ENCODE measurements at regions not wholly inside any gene's neighbourhood (a gene's known extent, or its start where the extent isn't known, plus 50 kb on each side); places are given as distances from the start of the nearest gene placed in this dataset.
"Not testable (repeated sequence)": the region's sequence is repeated elsewhere in the genome, so short reads cannot be mapped to it uniquely, and the experiment has no call there.

DNA sequence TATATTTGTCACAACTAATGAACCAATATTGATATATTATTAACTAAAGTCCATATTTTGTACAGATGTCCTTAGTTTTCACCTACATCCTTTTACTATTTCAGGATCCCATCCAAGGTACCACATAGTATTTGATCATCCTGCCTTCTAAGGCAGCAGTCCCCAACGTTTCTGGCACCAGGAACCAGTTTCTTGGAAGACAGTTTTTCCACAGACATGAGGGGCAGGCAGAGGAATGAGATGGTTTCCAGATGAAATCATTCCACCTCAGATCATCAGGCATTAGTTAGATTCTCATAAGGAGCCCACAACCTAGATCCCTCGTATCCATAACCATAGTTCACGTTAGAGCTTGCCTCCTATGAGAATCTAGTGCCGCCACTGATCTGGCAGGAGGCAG is 82.8 kb upstream of the BCL2L14 start:
- WGBS (ENCODE audit: insufficient coverage) = 98% methylated on average over 4 of the region's 4 CpGs
- ChIA-PET POLR2A (no interaction called here), CTCF (no interaction called here)
- Histone ChIP-seq H3K36me3 (ENCODE audit: control insufficient read depth in 4 of 4, insufficient read depth in 4 of 4, low read length in 3 of 4) (no peaks in the 10 kb centered on the region), H3K4me3 (ENCODE audit: control insufficient read depth in 1 of 7, extremely low read depth in 1 of 7, insufficient read depth in 4 of 7, low read depth in 2 of 7, low read length in 6 of 7) (no peak overlapping the region), H3K27me3 (replicated peaks in 2 of 5; ENCODE audit: control insufficient read depth in 4 of 5, insufficient read depth in 5 of 5, low read length in 4 of 5) (no peaks in the 10 kb centered on the region), H3K27ac (ENCODE audit: insufficient read depth in 1 of 2, low read depth in 1 of 2, low read length in 2 of 2, poor library complexity in 1 of 2, severe bottlenecking in 2 of 2) (no peak overlapping the region), H3K4me1 (ENCODE audit: control extremely low read depth in 1 of 4, control insufficient read depth in 4 of 4, insufficient read depth in 4 of 4, low read length in 3 of 4) (no peaks in the 10 kb centered on the region), H3K9me3 (ENCODE audit: control extremely low read depth in 1 of 5, control insufficient read depth in 4 of 5, insufficient read depth in 2 of 5, low read depth in 1 of 5, low read length in 4 of 5) (peaks cover 2 to 4% (median 4%) of the 10 kb centered on the region in 5 experiments)
- no peak for DNase-seq

DNA sequence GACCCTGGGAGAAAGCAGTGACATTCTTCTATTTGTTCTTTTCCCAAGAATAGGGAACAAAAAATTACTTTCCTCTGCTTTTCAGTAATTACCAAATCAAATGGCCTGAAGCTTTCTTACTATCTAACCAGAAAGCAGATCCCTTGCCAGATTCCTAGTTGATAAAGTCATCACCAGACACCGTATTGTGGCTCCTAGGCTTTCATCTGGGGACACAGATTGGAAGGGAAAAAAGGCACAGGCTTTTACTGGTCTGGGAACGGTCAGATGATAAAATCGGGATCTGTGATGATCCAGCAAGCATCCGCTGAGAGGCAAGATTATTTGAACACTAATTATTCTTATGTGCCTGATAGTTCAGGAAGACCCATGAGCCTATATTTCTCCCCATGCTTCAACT is 79.1 kb upstream of the BCL2L14 start:
- no peak overlapping the region for H3K4me3 ChIP-seq (ENCODE audit: control insufficient read depth in 1 of 7, extremely low read depth in 1 of 7, insufficient read depth in 4 of 7, low read depth in 2 of 7, low read length in 6 of 7)
- DNase-seq = no peak
- CTCF ChIA-PET = interaction anchor here (1.3 kb wide), 1 partner anchor 17 kb away, joined by 5 read pairs; no protein-coding TSS in a partner anchor
- 100% methylated on average over 4 of the region's 4 CpGs for WGBS (ENCODE audit: insufficient coverage)
- H3K9me3 ChIP-seq (ENCODE audit: control extremely low read depth in 1 of 5, control insufficient read depth in 4 of 5, insufficient read depth in 2 of 5, low read depth in 1 of 5, low read length in 4 of 5) = peaks cover 2 to 7% (median 4%) of the 10 kb centered on the region in 5 experiments
- no peaks in the 10 kb centered on the region for H3K4me1 ChIP-seq (ENCODE audit: control extremely low read depth in 1 of 4, control insufficient read depth in 4 of 4, insufficient read depth in 4 of 4, low read length in 3 of 4)
- no peaks in the 10 kb centered on the region for H3K36me3 ChIP-seq (ENCODE audit: control insufficient read depth in 4 of 4, insufficient read depth in 4 of 4, low read length in 3 of 4)
- POLR2A ChIA-PET = no interaction called here
- no peak overlapping the region for H3K27ac ChIP-seq (ENCODE audit: insufficient read depth in 1 of 2, low read depth in 1 of 2, low read length in 2 of 2, poor library complexity in 1 of 2, severe bottlenecking in 2 of 2)
- no peaks in the 10 kb centered on the region for H3K27me3 ChIP-seq (replicated peaks in 2 of 5; ENCODE audit: control insufficient read depth in 4 of 5, insufficient read depth in 5 of 5, low read length in 4 of 5)

DNA sequence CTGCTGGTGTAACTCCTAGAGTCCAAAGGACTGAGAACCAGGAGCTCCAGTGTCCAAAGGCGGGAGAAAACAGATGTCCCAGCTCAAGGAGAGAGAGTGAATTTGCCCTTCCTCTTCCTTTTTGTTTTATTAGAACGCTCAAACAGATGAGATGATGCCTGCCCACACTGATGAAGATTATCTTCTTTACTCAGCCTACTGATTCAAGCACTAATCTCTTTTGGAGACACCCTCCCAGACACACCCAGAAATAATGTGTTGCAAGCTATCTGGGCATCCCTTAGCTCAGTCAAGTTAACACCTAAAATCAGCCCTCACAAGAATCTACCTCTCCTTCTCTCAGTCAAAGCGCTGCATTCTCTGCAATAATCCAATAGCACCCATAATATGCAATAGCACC is 78.2 kb upstream of the BCL2L14 start:
- WGBS (ENCODE audit: insufficient coverage) = 86% methylated on average over 2 of the region's 3 CpGs
- no peak for DNase-seq
- POLR2A ChIA-PET = no interaction called here

GRCh38 chr12:11998307-11998943 is 72.3 kb upstream of the BCL2L14 start:
- H3K27ac ChIP-seq (ENCODE audit: insufficient read depth in 1 of 2, low read depth in 1 of 2, low read length in 2 of 2, poor library complexity in 1 of 2, severe bottlenecking in 2 of 2); POLR2A ChIA-PET; H3K27me3 ChIP-seq (replicated peaks in 2 of 5; ENCODE audit: control insufficient read depth in 4 of 5, insufficient read depth in 5 of 5, low read length in 4 of 5); H3K36me3 ChIP-seq (ENCODE audit: control insufficient read depth in 4 of 4, insufficient read depth in 4 of 4, low read length in 3 of 4); H3K4me3 ChIP-seq (ENCODE audit: control insufficient read depth in 1 of 7, extremely low read depth in 1 of 7, insufficient read depth in 4 of 7, low read depth in 2 of 7, low read length in 6 of 7); H3K9me3 ChIP-seq (ENCODE audit: control extremely low read depth in 1 of 5, control insufficient read depth in 4 of 5, insufficient read depth in 2 of 5, low read depth in 1 of 5, low read length in 4 of 5); H3K4me1 ChIP-seq (ENCODE audit: control extremely low read depth in 1 of 4, control insufficient read depth in 4 of 4, insufficient read depth in 4 of 4, low read length in 3 of 4): not testable (repeated sequence)
- peak in 1 of 3 donors; percentile 33 for DNase-seq
- CTCF ChIA-PET = interaction anchor here (1.3 kb wide), 1 partner anchor 17 kb away, joined by 3 read pairs; no protein-coding TSS in a partner anchor
- WGBS (ENCODE audit: insufficient coverage) = 84% methylated on average over 4 of the region's 7 CpGs

More for the DNA sequence above, 78.2 kb upstream of the BCL2L14 start:
- no peaks in the 10 kb centered on the region for H3K4me1 ChIP-seq (ENCODE audit: control extremely low read depth in 1 of 4, control insufficient read depth in 4 of 4, insufficient read depth in 4 of 4, low read length in 3 of 4)
- H3K4me3 ChIP-seq (ENCODE audit: control insufficient read depth in 1 of 7, extremely low read depth in 1 of 7, insufficient read depth in 4 of 7, low read depth in 2 of 7, low read length in 6 of 7) = no peak overlapping the region
- H3K36me3 ChIP-seq (ENCODE audit: control insufficient read depth in 4 of 4, insufficient read depth in 4 of 4, low read length in 3 of 4) = no peaks in the 10 kb centered on the region
- no peaks in the 10 kb centered on the region for H3K27me3 ChIP-seq (replicated peaks in 2 of 5; ENCODE audit: control insufficient read depth in 4 of 5, insufficient read depth in 5 of 5, low read length in 4 of 5)
- CTCF ChIA-PET = interaction anchor here (1.3 kb wide), 1 partner anchor 16 kb away, joined by 5 read pairs; no protein-coding TSS in a partner anchor
- no peak overlapping the region for H3K27ac ChIP-seq (ENCODE audit: insufficient read depth in 1 of 2, low read depth in 1 of 2, low read length in 2 of 2, poor library complexity in 1 of 2, severe bottlenecking in 2 of 2)
- peaks cover 2 to 7% (median 4%) of the 10 kb centered on the region in 5 experiments for H3K9me3 ChIP-seq (ENCODE audit: control extremely low read depth in 1 of 5, control insufficient read depth in 4 of 5, insufficient read depth in 2 of 5, low read depth in 1 of 5, low read length in 4 of 5)

DNA sequence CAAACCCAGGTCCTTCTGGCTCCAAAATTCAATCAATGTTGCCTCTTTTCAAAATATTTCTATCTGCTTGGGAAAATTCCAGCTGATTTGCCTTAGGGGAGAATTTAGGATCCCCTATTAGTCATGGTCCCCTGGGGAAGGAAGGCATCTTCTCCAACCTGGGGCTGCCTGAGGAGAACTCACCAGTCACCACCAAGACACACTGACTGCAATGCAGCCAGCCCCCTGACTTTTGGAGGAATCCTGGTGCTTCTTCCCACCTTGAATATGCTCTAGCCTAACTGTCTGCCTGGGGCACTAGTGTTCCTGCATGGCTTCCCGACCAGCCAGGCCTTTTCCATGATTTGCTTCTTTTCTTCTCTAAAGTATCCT is 71.8 kb upstream of the BCL2L14 start:
- no peak overlapping the region for H3K27ac ChIP-seq (ENCODE audit: insufficient read depth in 1 of 2, low read depth in 1 of 2, low read length in 2 of 2, poor library complexity in 1 of 2, severe bottlenecking in 2 of 2)
- POLR2A ChIA-PET = no interaction called here
- H3K27me3 ChIP-seq (replicated peaks in 2 of 5; ENCODE audit: control insufficient read depth in 4 of 5, insufficient read depth in 5 of 5, low read length in 4 of 5) = no peaks in the 10 kb centered on the region
- CTCF ChIA-PET = interaction anchor here (1.3 kb wide), 1 partner anchor 17 kb away, joined by 3 read pairs; no protein-coding TSS in a partner anchor
- WGBS (ENCODE audit: insufficient coverage) = 83% methylated on average over 1 of the region's 1 CpG
- no peaks in the 10 kb centered on the region for H3K36me3 ChIP-seq (ENCODE audit: control insufficient read depth in 4 of 4, insufficient read depth in 4 of 4, low read length in 3 of 4)
- H3K9me3 ChIP-seq (ENCODE audit: control extremely low read depth in 1 of 5, control insufficient read depth in 4 of 5, insufficient read depth in 2 of 5, low read depth in 1 of 5, low read length in 4 of 5) = peaks cover 0 to 2% (median 0%) of the 10 kb centered on the region in 5 experiments
- H3K4me3 ChIP-seq (ENCODE audit: control insufficient read depth in 1 of 7, extremely low read depth in 1 of 7, insufficient read depth in 4 of 7, low read depth in 2 of 7, low read length in 6 of 7) = no peak overlapping the region
- DNase-seq = no peak
- no peaks in the 10 kb centered on the region for H3K4me1 ChIP-seq (ENCODE audit: control extremely low read depth in 1 of 4, control insufficient read depth in 4 of 4, insufficient read depth in 4 of 4, low read length in 3 of 4)

DNA sequence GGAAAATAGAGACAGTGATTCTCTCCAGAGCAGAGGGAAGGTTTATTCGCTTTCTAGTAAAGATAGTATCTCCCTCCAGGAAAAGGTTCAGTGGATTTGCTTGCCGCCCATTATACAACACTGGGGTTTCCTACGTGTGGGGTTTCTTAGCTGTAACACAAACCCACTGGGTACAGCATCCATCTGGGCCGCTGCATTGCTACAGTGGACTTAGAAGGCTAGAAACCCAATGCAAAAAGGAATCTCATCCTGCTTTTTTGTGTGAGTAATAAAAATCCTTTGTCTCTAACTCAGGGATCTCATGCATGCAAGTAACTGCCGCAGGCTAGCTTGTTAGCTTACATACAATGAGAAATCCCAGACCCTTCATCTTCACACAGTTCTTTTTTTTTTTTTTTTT is 67.1 kb upstream of the BCL2L14 start:
- Histone ChIP-seq H3K27me3 (replicated peaks in 2 of 5; ENCODE audit: control insufficient read depth in 4 of 5, insufficient read depth in 5 of 5, low read length in 4 of 5) (no peaks in the 10 kb centered on the region), H3K9me3 (ENCODE audit: control extremely low read depth in 1 of 5, control insufficient read depth in 4 of 5, insufficient read depth in 2 of 5, low read depth in 1 of 5, low read length in 4 of 5) (no peaks in the 10 kb centered on the region), H3K27ac (ENCODE audit: insufficient read depth in 1 of 2, low read depth in 1 of 2, low read length in 2 of 2, poor library complexity in 1 of 2, severe bottlenecking in 2 of 2) (no peak overlapping the region), H3K4me1 (ENCODE audit: control extremely low read depth in 1 of 4, control insufficient read depth in 4 of 4, insufficient read depth in 4 of 4, low read length in 3 of 4) (peaks cover 4 to 18% (median 18%) of the 10 kb centered on the region in 4 experiments), H3K4me3 (ENCODE audit: control insufficient read depth in 1 of 7, extremely low read depth in 1 of 7, insufficient read depth in 4 of 7, low read depth in 2 of 7, low read length in 6 of 7) (no peak overlapping the region), H3K36me3 (ENCODE audit: control insufficient read depth in 4 of 4, insufficient read depth in 4 of 4, low read length in 3 of 4) (no peaks in the 10 kb centered on the region)
- 94% methylated on average over 5 of the region's 5 CpGs for WGBS (ENCODE audit: insufficient coverage)
- DNase-seq = no peak
- CTCF ChIA-PET = interaction anchor here (1.0 to 1.3 kb wide), 2 partner anchors 98 to 112 kb away, joined by 3 read pairs; no protein-coding TSS in a partner anchor
- POLR2A ChIA-PET = no interaction called here

GRCh38 chr12:12004524-12004923 is 66.2 kb upstream of the BCL2L14 start:
- H3K36me3 ChIP-seq (ENCODE audit: control insufficient read depth in 4 of 4, insufficient read depth in 4 of 4, low read length in 3 of 4) = no peaks in the 10 kb centered on the region
- CTCF ChIA-PET = no interaction called here
- no peaks in the 10 kb centered on the region for H3K9me3 ChIP-seq (ENCODE audit: control extremely low read depth in 1 of 5, control insufficient read depth in 4 of 5, insufficient read depth in 2 of 5, low read depth in 1 of 5, low read length in 4 of 5)
- no peak overlapping the region for H3K4me3 ChIP-seq (ENCODE audit: control insufficient read depth in 1 of 7, extremely low read depth in 1 of 7, insufficient read depth in 4 of 7, low read depth in 2 of 7, low read length in 6 of 7)
- WGBS (ENCODE audit: insufficient coverage) = 98% methylated on average over 3 of the region's 3 CpGs
- no peak overlapping the region for H3K27ac ChIP-seq (ENCODE audit: insufficient read depth in 1 of 2, low read depth in 1 of 2, low read length in 2 of 2, poor library complexity in 1 of 2, severe bottlenecking in 2 of 2)
- H3K4me1 ChIP-seq (ENCODE audit: control extremely low read depth in 1 of 4, control insufficient read depth in 4 of 4, insufficient read depth in 4 of 4, low read length in 3 of 4) = peaks cover 4 to 27% (median 27%) of the 10 kb centered on the region in 4 experiments
- no peaks in the 10 kb centered on the region for H3K27me3 ChIP-seq (replicated peaks in 2 of 5; ENCODE audit: control insufficient read depth in 4 of 5, insufficient read depth in 5 of 5, low read length in 4 of 5)
- DNase-seq = no peak
- POLR2A ChIA-PET = no interaction called here

Measured in common myeloid progenitor, CD34-positive (primary cell).